VCaP (cell line): ENCODE measurements at regions not wholly inside any gene's neighbourhood (a gene's known extent, or its start where the extent isn't known, plus 50 kb on each side); places are given as distances from the start of the nearest gene placed in this dataset.

Source experiments
- H3K27ac ChIP-seq: fragments of 450-650 bp; 2 replicates; pipeline ENCODE4 v1.5.1; 2017
- CTCF ChIP-seq: fragments of 450-650 bp; conservative IDR thresholded peaks from 2 replicates; pipeline ENCODE4 v1.5.1; 2017; ENCODE audit warnings: mild to moderate bottlenecking, moderate library complexity

GRCh38 chr20:57900226-57900905 lies 190.6 kb upstream of the PMEPA1 start:
- no peak overlapping the region for H3K27ac ChIP-seq
- no peak for TF ChIP-seq CTCF

GRCh38 chr20:57899554-57899953 lies 189.7 kb upstream of the PMEPA1 start:
- TF ChIP-seq CTCF: no peak

GRCh38 chr20:57898332-57898731 lies 188.5 kb upstream of the PMEPA1 start:
- H3K27ac ChIP-seq: no peak overlapping the region
- TF ChIP-seq CTCF: no peak

More at GRCh38 chr20:57899554-57899953, 189.7 kb upstream of the PMEPA1 start:
- no peak overlapping the region for H3K27ac ChIP-seq

GRCh38 chr20:57897891-57898290 lies 188.1 kb upstream of the PMEPA1 start:
- H3K27ac ChIP-seq: no peak overlapping the region
- TF ChIP-seq CTCF: no peak

- no peak overlapping the region for H3K27ac ChIP-seq
- TF ChIP-seq CTCF: no peak
Observed at GRCh38 chr20:57897156-57897874, 187.5 kb upstream of the PMEPA1 start.

- no peak for TF ChIP-seq CTCF
Observed at GRCh38 chr20:57896563-57896962, 186.7 kb upstream of the PMEPA1 start.

GRCh38 chr20:57896017-57896416 lies 186.2 kb upstream of the PMEPA1 start:
- H3K27ac ChIP-seq: no peak overlapping the region
- TF ChIP-seq CTCF: no peak

More at GRCh38 chr20:57896563-57896962, 186.7 kb upstream of the PMEPA1 start:
- H3K27ac ChIP-seq: no peak overlapping the region
